SK-N-SH (cell line): ENCODE measurements at regions not wholly inside any gene's neighbourhood (a gene's known extent, or its start where the extent isn't known, plus 50 kb on each side); places are given as distances from the start of the nearest gene placed in this dataset.
A peak's percentile ranks its signal among the peaks of the same experiment; 100 is the strongest.

Experiments
- CTCF ChIA-PET: fragments of 300-600, 350-600 bp; formaldehyde crosslinking; extraction: SDS; loops from one replicate; lab custom pipeline; 2021; lab: Yijun Ruan, JAX
- POLR2A ChIA-PET: fragments of 350-600 bp; sonication (Branson Sonifier 250); formaldehyde crosslinking; extraction: SDS; loops from one replicate; lab custom pipeline; 2020; ENCODE audit warnings: antibody characterized with exemption, inconsistent platforms; lab: Yijun Ruan, JAX
- DNase-seq: peaks from one replicate; pipeline ENCODE4 v3.0.0; 2012
- H2AFZ ChIP-seq: fragments of 200-600 bp; sonication (generic); 2 replicates; pipeline ENCODE4 v1.8.1; 2016; ENCODE audit warnings: antibody characterized with exemption, mild to moderate bottlenecking, low read depth
- H3F3A ChIP-seq: fragments of 200-600 bp; sonication (generic); replicated peaks from 2 replicates; pipeline ENCODE3; 2016; ENCODE audit warnings: antibody characterized with exemption, mild to moderate bottlenecking; ENCODE audit not compliant: insufficient read depth
- H3K27ac ChIP-seq, 2 experiments: fragments of 200-500 bp in 1 of 2; fragments of 200-600 bp in 1 of 2; sonication (Bioruptor generic) in 1 of 2; sonication (generic), shearing (Covaris generic) in 1 of 2; 2 replicates each; pipeline versions ENCODE4 v1.5.1 to v1.6.1; 2014 to 2016; ENCODE audit warnings: low read depth in 2 of 2, inconsistent platforms in 1 of 2, low read length in 1 of 2, mild to moderate bottlenecking in 1 of 2, mixed read lengths in 1 of 2
- H3K27me3 ChIP-seq: fragments of 200-600 bp; sonication (generic), shearing (Covaris generic); 2 replicates; pipeline ENCODE4 v1.6.1; 2016; ENCODE audit warnings: mixed run types; ENCODE audit not compliant: insufficient read depth
- H3K36me3 ChIP-seq, 2 experiments: fragments of 200-500 bp in 1 of 2; fragments of 200-600 bp in 1 of 2; sonication (Bioruptor generic) in 1 of 2; sonication (generic) in 1 of 2; replicated peaks in 1 of 2; 2 replicates each; pipeline versions ENCODE3 to v1.5.1; 2014 to 2016; ENCODE audit warnings: low read length in 1 of 2, mild to moderate bottlenecking in 1 of 2; ENCODE audit not compliant: insufficient read depth in 2 of 2, control insufficient read depth in 1 of 2
- H3K4me1 ChIP-seq, 2 experiments: fragments of 200-500 bp in 1 of 2; fragments of 200-600 bp in 1 of 2; sonication (Bioruptor generic) in 1 of 2; sonication (generic), shearing (Covaris generic) in 1 of 2; 2 replicates each; pipeline versions ENCODE4 v1.5.1 to v1.6.1; 2014 to 2016; ENCODE audit warnings: low read depth in 1 of 2, low read length in 1 of 2, mixed run types in 1 of 2; ENCODE audit not compliant: insufficient read depth in 2 of 2, control insufficient read depth in 1 of 2
- H3K4me2 ChIP-seq: fragments of 200-600 bp; sonication (generic), shearing (Covaris generic); 2 replicates; pipeline ENCODE4 v1.6.1; 2017; ENCODE audit warnings: mixed run types
- H3K4me3 ChIP-seq, 2 experiments: fragments of 200-500 bp in 1 of 2; fragments of 200-600 bp in 1 of 2; sonication (Bioruptor generic) in 1 of 2; sonication (generic), shearing (Covaris generic) in 1 of 2; 2 replicates each; pipeline versions ENCODE4 v1.5.1 to v1.8.1; 2014 to 2016; ENCODE audit warnings: low read depth in 2 of 2, inconsistent platforms in 1 of 2, low read length in 1 of 2, mild to moderate bottlenecking in 1 of 2, mixed read lengths in 1 of 2, moderate library complexity in 1 of 2
- H3K79me2 ChIP-seq: fragments of 200-600 bp; sonication (generic); 2 replicates; pipeline ENCODE4 v1.8.1; 2017; ENCODE audit warnings: mild to moderate bottlenecking; ENCODE audit not compliant: insufficient read depth
- H3K9ac ChIP-seq: fragments of 200-600 bp; sonication (generic); 2 replicates; pipeline ENCODE4 v1.6.1; 2017; ENCODE audit warnings: mixed run types
- H3K9me2 ChIP-seq: fragments of 200-600 bp; sonication (generic); 2 replicates; pipeline ENCODE4 v1.6.1; 2017; ENCODE audit warnings: mixed run types
- H3K9me3 ChIP-seq: fragments of 200-600 bp; sonication (generic); 2 replicates; pipeline ENCODE4 v1.6.1; 2017; ENCODE audit warnings: mixed run types, mild to moderate bottlenecking, moderate library complexity
- H4K20me1 ChIP-seq: fragments of 200-600 bp; sonication (generic); 2 replicates; pipeline ENCODE4 v1.6.1; 2017; ENCODE audit warnings: mild to moderate bottlenecking, mixed run types; ENCODE audit not compliant: insufficient read depth
- CTCF ChIP-seq: fragments of 200-600 bp; sonication (generic); IDR thresholded peaks from 2 replicates; pipeline ENCODE4 v1.6.1; 2017; ENCODE audit warnings: antibody characterized with exemption, mild to moderate bottlenecking, moderate library complexity
- EP300 ChIP-seq, 2 experiments: IDR thresholded peaks; 2 replicates each; pipeline versions ENCODE4 v1.4.0 to v1.6.1; 2012; ENCODE audit warnings: borderline replicate concordance in 1 of 2, low read depth in 1 of 2, low read length in 1 of 2
- FOXJ3 ChIP-seq: sonication (generic); formaldehyde crosslinking; IDR thresholded peaks from 2 replicates; pipeline ENCODE4 v1.5.1; 2020; ENCODE audit warnings: mild to moderate bottlenecking, missing genetic modification reagents
- GABPA ChIP-seq: IDR thresholded peaks from 2 replicates; pipeline ENCODE4 v1.4.0; 2012; ENCODE audit warnings: low read depth, mild to moderate bottlenecking
- IRF3 ChIP-seq: fragments of 150-350 bp; IDR thresholded peaks from 2 replicates; pipeline ENCODE4 v1.6.1; 2016; ENCODE audit warnings: mild to moderate bottlenecking, low read depth, low read length
- JUND ChIP-seq: IDR thresholded peaks from 2 replicates; pipeline ENCODE4 v1.4.0; 2012
- MAX ChIP-seq: IDR thresholded peaks from 2 replicates; pipeline ENCODE4 v1.4.0; 2012; ENCODE audit warnings: low read depth
- MXI1 ChIP-seq: IDR thresholded peaks from 2 replicates; pipeline ENCODE4 v1.6.1; 2012; ENCODE audit warnings: mild to moderate bottlenecking, low read depth, low read length, improper control_type of control experiment
- NRF1 ChIP-seq: IDR thresholded peaks from 2 replicates; pipeline ENCODE4 v1.6.1; 2012; ENCODE audit warnings: low read depth, mild to moderate bottlenecking, low read length
- RFX5 ChIP-seq: IDR thresholded peaks from 2 replicates; pipeline ENCODE4 v1.6.1; 2012; ENCODE audit warnings: mild to moderate bottlenecking, improper control_type of control experiment, low read length
- SIN3A ChIP-seq: IDR thresholded peaks from 2 replicates; pipeline ENCODE4 v1.6.1; 2012; ENCODE audit warnings: low read depth, mild to moderate bottlenecking, low read length, moderate library complexity, borderline replicate concordance
- SMC3 ChIP-seq: IDR thresholded peaks from 2 replicates; pipeline ENCODE4 v1.6.1; 2012; ENCODE audit warnings: low read depth, low read length, improper control_type of control experiment
- ZBTB33 ChIP-seq: IDR thresholded peaks from 2 replicates; pipeline ENCODE4 v1.4.0; 2012; ENCODE audit warnings: low read depth, borderline replicate concordance
- WGBS: methylation state at CpG from one replicate; pipeline ENCODE4 v1.1.6; 2017; ENCODE audit warnings: low lambda C conversion rate; 5-methylcytosine and 5-hydroxymethylcytosine counted together

- no peaks in the 10 kb centered on the region for H3K9me2 ChIP-seq
- ChIA-PET POLR2A (interaction anchor here (0.6 kb wide), 1 partner anchor 11 kb away, joined by 3 read pairs; no protein-coding TSS in a partner anchor), CTCF (no interaction called here)
- no peaks in the 10 kb centered on the region for H3K9me3 ChIP-seq
- no peak overlapping the region for H3K4me3 ChIP-seq
- no peak overlapping the region for H2AFZ ChIP-seq
- no peak overlapping the region for H3K9ac ChIP-seq
- WGBS = 10% methylated on average over 3 of the region's 4 CpGs
- no peaks in the 10 kb centered on the region for H3K27me3 ChIP-seq
- peaks cover 0 to 2% of the 10 kb centered on the region in 2 experiments; a peak in 1 of 4 replicates for H3K4me1 ChIP-seq
- TF ChIP-seq SMC3 = no peak
- TF ChIP-seq MAX = no peak
- no peak for TF ChIP-seq SIN3A
- no peak for TF ChIP-seq MXI1
- TF ChIP-seq FOXJ3 (CRISPR knock-in tag) = no peak
- no peak for TF ChIP-seq EP300 (IDR thresholded peaks at IDR 0.05; ENCODE audit: borderline replicate concordance in 1 of 2, low read depth in 1 of 2, low read length in 1 of 2)
- TF ChIP-seq RFX5 = no peak
- TF ChIP-seq NRF1 = no peak
- no peak for TF ChIP-seq CTCF
- no peak for TF ChIP-seq JUND
- TF ChIP-seq ZBTB33 = no peak
- TF ChIP-seq IRF3 = no peak
- no peaks in the 10 kb centered on the region for H4K20me1 ChIP-seq
- H3K4me2 ChIP-seq = no peak overlapping the region
- peak; percentile 14 for DNase-seq
- H3K36me3 ChIP-seq = no peaks in the 10 kb centered on the region
- no peaks in the 10 kb centered on the region for H3K79me2 ChIP-seq
- H3F3A ChIP-seq = no peaks in the 10 kb centered on the region
- no peak overlapping the region for H3K27ac ChIP-seq
Measured at GRCh38 chr20:39524371-39524911, 562.3 kb downstream of the DHX35 start.

- no peak overlapping the region for H3K4me2 ChIP-seq
- TF ChIP-seq GABPA = no peak
- TF ChIP-seq, all 33 proteins: peak for 0
- no peak overlapping the region for H2AFZ ChIP-seq
- 33% methylated on average over 1 of the region's 1 CpG for WGBS
- H3F3A ChIP-seq = no peaks in the 10 kb centered on the region
- ChIA-PET CTCF (interaction anchor here (1.7 kb wide), 1 partner anchor 351 kb away, joined by 5 read pairs; no protein-coding TSS in a partner anchor), POLR2A (no interaction called here)
- H3K9me3 ChIP-seq = no peaks in the 10 kb centered on the region
- no peaks in the 10 kb centered on the region for H3K27me3 ChIP-seq
- no peak for DNase-seq
- H3K4me3 ChIP-seq = no peak overlapping the region
- H3K79me2 ChIP-seq = no peaks in the 10 kb centered on the region
- H3K27ac ChIP-seq = no peak overlapping the region
- no peaks in the 10 kb centered on the region for H3K9me2 ChIP-seq
- H4K20me1 ChIP-seq = no peaks in the 10 kb centered on the region
- peaks cover 0 to 2% of the 10 kb centered on the region in 2 experiments; a peak in 1 of 4 replicates for H3K4me1 ChIP-seq
- H3K9ac ChIP-seq = no peak overlapping the region
- no peaks in the 10 kb centered on the region for H3K36me3 ChIP-seq
Measured at GRCh38 chr20:39523405-39523804, 561.3 kb downstream of the DHX35 start.
